ENCODE measurements at regions not wholly inside any gene's neighbourhood (a gene's known extent, or its start where the extent isn't known, plus 50 kb on each side); places are given as distances from the start of the nearest gene placed in this dataset.

GRCh38 chr7:13258386-13258785, 571.0 kb downstream of the ARL4A start:
- TF ChIP-seq SIN3A (IDR thresholded peaks at IDR 0.05; ENCODE audit: borderline replicate concordance, insufficient read depth, low read length) (no peak), FOXP2 (optimal IDR thresholded peaks at IDR 0.05; ENCODE audit: borderline replicate concordance, extremely low read depth, extremely low read length, insufficient read depth) (no peak), TAF1 (IDR thresholded peaks at IDR 0.05; ENCODE audit: borderline replicate concordance, insufficient read depth, low read length) (no peak), POLR2AphosphoS5 (IDR thresholded peaks at IDR 0.05; ENCODE audit: low read depth, low read length) (no peak)
- TF ChIP-seq, protein P1, sequence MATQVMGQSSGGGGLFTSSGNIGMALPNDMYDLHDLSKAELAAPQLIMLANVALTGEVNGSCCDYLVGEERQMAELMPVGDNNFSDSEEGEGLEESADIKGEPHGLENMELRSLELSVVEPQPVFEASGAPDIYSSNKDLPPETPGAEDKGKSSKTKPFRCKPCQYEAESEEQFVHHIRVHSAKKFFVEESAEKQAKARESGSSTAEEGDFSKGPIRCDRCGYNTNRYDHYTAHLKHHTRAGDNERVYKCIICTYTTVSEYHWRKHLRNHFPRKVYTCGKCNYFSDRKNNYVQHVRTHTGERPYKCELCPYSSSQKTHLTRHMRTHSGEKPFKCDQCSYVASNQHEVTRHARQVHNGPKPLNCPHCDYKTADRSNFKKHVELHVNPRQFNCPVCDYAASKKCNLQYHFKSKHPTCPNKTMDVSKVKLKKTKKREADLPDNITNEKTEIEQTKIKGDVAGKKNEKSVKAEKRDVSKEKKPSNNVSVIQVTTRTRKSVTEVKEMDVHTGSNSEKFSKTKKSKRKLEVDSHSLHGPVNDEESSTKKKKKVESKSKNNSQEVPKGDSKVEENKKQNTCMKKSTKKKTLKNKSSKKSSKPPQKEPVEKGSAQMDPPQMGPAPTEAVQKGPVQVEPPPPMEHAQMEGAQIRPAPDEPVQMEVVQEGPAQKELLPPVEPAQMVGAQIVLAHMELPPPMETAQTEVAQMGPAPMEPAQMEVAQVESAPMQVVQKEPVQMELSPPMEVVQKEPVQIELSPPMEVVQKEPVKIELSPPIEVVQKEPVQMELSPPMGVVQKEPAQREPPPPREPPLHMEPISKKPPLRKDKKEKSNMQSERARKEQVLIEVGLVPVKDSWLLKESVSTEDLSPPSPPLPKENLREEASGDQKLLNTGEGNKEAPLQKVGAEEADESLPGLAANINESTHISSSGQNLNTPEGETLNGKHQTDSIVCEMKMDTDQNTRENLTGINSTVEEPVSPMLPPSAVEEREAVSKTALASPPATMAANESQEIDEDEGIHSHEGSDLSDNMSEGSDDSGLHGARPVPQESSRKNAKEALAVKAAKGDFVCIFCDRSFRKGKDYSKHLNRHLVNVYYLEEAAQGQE (IDR thresholded peaks at IDR 0.05; ENCODE audit: insufficient read depth in 1 of 2, low read depth in 2 of 2, low read length in 2 of 2), result no peak

- TF ChIP-seq FOXP2 (optimal IDR thresholded peaks at IDR 0.05; ENCODE audit: borderline replicate concordance, extremely low read depth, extremely low read length, insufficient read depth) (no peak), SIN3A (IDR thresholded peaks at IDR 0.05; ENCODE audit: borderline replicate concordance, insufficient read depth, low read length) (no peak)
Measured at GRCh38 chr7:13259930-13260329, 572.5 kb downstream of the ARL4A start.

GRCh38 chr7:13262929-13263530, 575.6 kb downstream of the ARL4A start:
- TF ChIP-seq FOXP2 (optimal IDR thresholded peaks at IDR 0.05; ENCODE audit: borderline replicate concordance, extremely low read depth, extremely low read length, insufficient read depth) (no peak), POLR2AphosphoS5 (IDR thresholded peaks at IDR 0.05; ENCODE audit: low read depth, low read length) (no peak), SIN3A (IDR thresholded peaks at IDR 0.05; ENCODE audit: borderline replicate concordance, insufficient read depth, low read length) (no peak), TAF1 (IDR thresholded peaks at IDR 0.05; ENCODE audit: borderline replicate concordance, insufficient read depth, low read length) (no peak)
- TF ChIP-seq, protein P1 (IDR thresholded peaks at IDR 0.05; ENCODE audit: insufficient read depth in 1 of 2, low read depth in 2 of 2, low read length in 2 of 2), result no peak

DNA sequence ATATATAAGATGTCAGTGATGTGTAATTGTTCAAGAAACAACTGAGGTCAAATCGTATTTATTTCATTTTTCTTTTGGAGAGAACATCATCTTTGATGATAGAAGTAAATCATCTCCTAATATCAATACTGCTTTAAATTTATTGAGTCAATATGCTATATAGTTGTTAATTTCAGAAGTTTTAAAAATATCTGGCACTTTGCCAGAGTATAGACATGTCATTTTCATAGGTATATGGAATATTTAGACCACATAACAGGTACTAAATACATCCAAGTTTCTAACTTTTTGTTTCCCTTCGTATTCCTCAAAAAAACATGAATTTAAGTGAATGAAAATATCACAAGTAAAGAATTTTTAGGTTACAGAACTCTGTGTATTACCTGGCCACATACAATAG, 577.8 kb downstream of the ARL4A start:
- no peak for TF ChIP-seq TAF1 (IDR thresholded peaks at IDR 0.05; ENCODE audit: borderline replicate concordance, insufficient read depth, low read length)
- TF ChIP-seq POLR2AphosphoS5 (IDR thresholded peaks at IDR 0.05; ENCODE audit: low read depth, low read length), result no peak
- no peak for TF ChIP-seq FOXP2 (optimal IDR thresholded peaks at IDR 0.05; ENCODE audit: borderline replicate concordance, extremely low read depth, extremely low read length, insufficient read depth)
- TF ChIP-seq, protein P1 (IDR thresholded peaks at IDR 0.05; ENCODE audit: insufficient read depth in 1 of 2, low read depth in 2 of 2, low read length in 2 of 2), result no peak
- no peak for TF ChIP-seq SIN3A (IDR thresholded peaks at IDR 0.05; ENCODE audit: borderline replicate concordance, insufficient read depth, low read length)

- TF ChIP-seq, protein P1 (IDR thresholded peaks at IDR 0.05; ENCODE audit: insufficient read depth in 1 of 2, low read depth in 2 of 2, low read length in 2 of 2), result no peak
- TF ChIP-seq SIN3A (IDR thresholded peaks at IDR 0.05; ENCODE audit: borderline replicate concordance, insufficient read depth, low read length), result no peak
- TF ChIP-seq TAF1 (IDR thresholded peaks at IDR 0.05; ENCODE audit: borderline replicate concordance, insufficient read depth, low read length), result no peak
- no peak for TF ChIP-seq FOXP2 (optimal IDR thresholded peaks at IDR 0.05; ENCODE audit: borderline replicate concordance, extremely low read depth, extremely low read length, insufficient read depth)
- TF ChIP-seq POLR2AphosphoS5 (IDR thresholded peaks at IDR 0.05; ENCODE audit: low read depth, low read length), result no peak
Measured at GRCh38 chr7:13276977-13277376, 589.5 kb downstream of the ARL4A start.
